Central memory CD8-positive, alpha-beta T cell (primary cell): ENCODE measurements at regions not wholly inside any gene's neighbourhood (a gene's known extent, or its start where the extent isn't known, plus 50 kb on each side); places are given as distances from the start of the nearest gene placed in this dataset.

Source experiments
- ATAC-seq: fragments of 150-1000 bp; cut with Tn5 transposase; replicated peaks from 2 replicates; pipeline ENCODE4 v1.10.0; 2022; ENCODE audit warnings: mild to moderate bottlenecking, moderate FRiP score, moderate number of reproducible peaks; ENCODE audit not compliant: poor library complexity, severe bottlenecking; ENCODE audit errors: extremely low read depth
- DNase-seq, 2 donors: peaks; one replicate each; pipeline ENCODE4 v3.0.0; 2021; ENCODE audit warnings: low spot score in 2 of 2
- H3K27ac Mint-ChIP-seq: one replicate; pipeline ENCODE4 v1.8.0; 2022; ENCODE audit warnings: low read depth, mild to moderate bottlenecking, moderate library complexity, mixed read lengths
- H3K27me3 Mint-ChIP-seq: one replicate; pipeline ENCODE4 v1.8.0; 2022; ENCODE audit warnings: mixed read lengths
- H3K36me3 Mint-ChIP-seq: one replicate; pipeline ENCODE4 v1.8.0; 2022; ENCODE audit warnings: mild to moderate bottlenecking, moderate library complexity, mixed read lengths; ENCODE audit not compliant: insufficient read depth
- H3K4me1 Mint-ChIP-seq: one replicate; pipeline ENCODE4 v1.8.0; 2022; ENCODE audit warnings: mixed read lengths
- H3K4me3 Mint-ChIP-seq: one replicate; pipeline ENCODE4 v1.8.0; 2022; ENCODE audit warnings: mild to moderate bottlenecking, moderate library complexity, mixed read lengths
- H3K9me3 Mint-ChIP-seq: one replicate; pipeline ENCODE4 v1.8.0; 2022; ENCODE audit warnings: mixed read lengths

GRCh38 chr2:139380051-139380450 lies 599.9 kb upstream of the NXPH2 start:
- no peaks in the 10 kb centered on the region for H3K4me1 Mint-ChIP-seq
- H3K27ac Mint-ChIP-seq = no peak overlapping the region
- no peaks in the 10 kb centered on the region for H3K27me3 Mint-ChIP-seq
- no peak overlapping the region for H3K4me3 Mint-ChIP-seq
- H3K36me3 Mint-ChIP-seq = peaks cover 1% of the 10 kb centered on the region
- DNase-seq (no peak), ATAC-seq (no peak)
- H3K9me3 Mint-ChIP-seq = peaks cover 28% of the 10 kb centered on the region

GRCh38 chr2:139378373-139378772 lies 598.2 kb upstream of the NXPH2 start:
- Mint-ChIP-seq H3K4me1 (no peaks in the 10 kb centered on the region), H3K27me3 (no peaks in the 10 kb centered on the region), H3K27ac (no peak overlapping the region), H3K9me3 (peaks cover 28% of the 10 kb centered on the region), H3K4me3 (no peak overlapping the region), H3K36me3 (peaks cover 1% of the 10 kb centered on the region)
- no peak for ATAC-seq
- DNase-seq = no peak

GRCh38 chr2:139374296-139374850 lies 594.2 kb upstream of the NXPH2 start:
- H3K27me3 Mint-ChIP-seq = no peaks in the 10 kb centered on the region
- no peak for ATAC-seq
- no peak overlapping the region for H3K4me3 Mint-ChIP-seq
- peaks cover 16% of the 10 kb centered on the region for H3K9me3 Mint-ChIP-seq
- no peak for DNase-seq
- H3K36me3 Mint-ChIP-seq = no peaks in the 10 kb centered on the region
- no peak overlapping the region for H3K27ac Mint-ChIP-seq
- no peaks in the 10 kb centered on the region for H3K4me1 Mint-ChIP-seq

GRCh38 chr2:139369423-139370409 lies 589.5 kb upstream of the NXPH2 start:
- ATAC-seq = no peak
- Mint-ChIP-seq H3K9me3 (peaks cover 13% of the 10 kb centered on the region), H3K4me1 (no peaks in the 10 kb centered on the region), H3K27me3 (no peaks in the 10 kb centered on the region), H3K36me3 (no peaks in the 10 kb centered on the region), H3K27ac (no peak overlapping the region), H3K4me3 (no peak overlapping the region)
- DNase-seq = no peak

- H3K27me3 Mint-ChIP-seq = no peaks in the 10 kb centered on the region
- ATAC-seq (no peak), DNase-seq (no peak)
- H3K9me3 Mint-ChIP-seq = peaks cover 26% of the 10 kb centered on the region
- no peak overlapping the region for H3K27ac Mint-ChIP-seq
- H3K36me3 Mint-ChIP-seq = peaks cover 2% of the 10 kb centered on the region
- H3K4me1 Mint-ChIP-seq = no peaks in the 10 kb centered on the region
- H3K4me3 Mint-ChIP-seq = no peak overlapping the region
Measured at GRCh38 chr2:139367416-139367815, 587.2 kb upstream of the NXPH2 start.

GRCh38 chr2:139366681-139367080 lies 586.5 kb upstream of the NXPH2 start:
- no peak for DNase-seq
- peaks cover 27% of the 10 kb centered on the region for H3K9me3 Mint-ChIP-seq
- H3K4me3 Mint-ChIP-seq = no peak overlapping the region
- H3K27me3 Mint-ChIP-seq = no peaks in the 10 kb centered on the region
- H3K36me3 Mint-ChIP-seq = peaks cover 2% of the 10 kb centered on the region
- H3K4me1 Mint-ChIP-seq = no peaks in the 10 kb centered on the region
- no peak for ATAC-seq
- H3K27ac Mint-ChIP-seq = no peak overlapping the region

- H3K27me3 Mint-ChIP-seq = no peaks in the 10 kb centered on the region
- ATAC-seq = no peak
- no peak overlapping the region for H3K27ac Mint-ChIP-seq
- H3K9me3 Mint-ChIP-seq = peaks cover 24% of the 10 kb centered on the region
- no peak for DNase-seq
- peaks cover 2% of the 10 kb centered on the region for H3K36me3 Mint-ChIP-seq
- no peaks in the 10 kb centered on the region for H3K4me1 Mint-ChIP-seq
- no peak overlapping the region for H3K4me3 Mint-ChIP-seq
Measured at GRCh38 chr2:139365189-139365588, 585.0 kb upstream of the NXPH2 start.

- Mint-ChIP-seq H3K9me3 (peaks cover 29% of the 10 kb centered on the region), H3K27ac (no peak overlapping the region), H3K27me3 (no peaks in the 10 kb centered on the region), H3K4me3 (no peak overlapping the region), H3K4me1 (no peaks in the 10 kb centered on the region), H3K36me3 (peaks cover 2% of the 10 kb centered on the region)
- DNase-seq (no peak), ATAC-seq (no peak)
Measured at GRCh38 chr2:139360654-139361053, 580.5 kb upstream of the NXPH2 start.

- H3K4me1 Mint-ChIP-seq = no peaks in the 10 kb centered on the region
Measured at GRCh38 chr2:139359818-139360217, 579.6 kb upstream of the NXPH2 start.

GRCh38 chr2:139357972-139358371 lies 577.8 kb upstream of the NXPH2 start:
- H3K36me3 Mint-ChIP-seq = peaks cover 3% of the 10 kb centered on the region
- no peak overlapping the region for H3K27ac Mint-ChIP-seq
- H3K4me3 Mint-ChIP-seq = no peak overlapping the region
- DNase-seq (no peak), ATAC-seq (no peak)
- peaks cover 29% of the 10 kb centered on the region for H3K9me3 Mint-ChIP-seq
- no peaks in the 10 kb centered on the region for H3K4me1 Mint-ChIP-seq
- H3K27me3 Mint-ChIP-seq = no peaks in the 10 kb centered on the region

More at GRCh38 chr2:139359818-139360217, 579.6 kb upstream of the NXPH2 start:
- Mint-ChIP-seq H3K27ac (no peak overlapping the region), H3K27me3 (no peaks in the 10 kb centered on the region), H3K36me3 (peaks cover 2% of the 10 kb centered on the region), H3K9me3 (peaks cover 30% of the 10 kb centered on the region), H3K4me3 (no peak overlapping the region)
- DNase-seq (no peak), ATAC-seq (no peak)

GRCh38 chr2:139354518-139354917 lies 574.3 kb upstream of the NXPH2 start:
- Mint-ChIP-seq H3K4me1 (no peaks in the 10 kb centered on the region), H3K4me3 (no peak overlapping the region), H3K27ac (no peak overlapping the region), H3K9me3 (peaks cover 38% of the 10 kb centered on the region), H3K27me3 (no peaks in the 10 kb centered on the region), H3K36me3 (peaks cover 1% of the 10 kb centered on the region)
- no peak for DNase-seq
- ATAC-seq = no peak

GRCh38 chr2:139353874-139354273 lies 573.7 kb upstream of the NXPH2 start:
- H3K27me3 Mint-ChIP-seq = no peaks in the 10 kb centered on the region
- no peak overlapping the region for H3K27ac Mint-ChIP-seq
- ATAC-seq = no peak
- H3K36me3 Mint-ChIP-seq = peaks cover 1% of the 10 kb centered on the region
- H3K9me3 Mint-ChIP-seq = peaks cover 44% of the 10 kb centered on the region
- DNase-seq = no peak
- H3K4me1 Mint-ChIP-seq = no peaks in the 10 kb centered on the region
- no peak overlapping the region for H3K4me3 Mint-ChIP-seq

GRCh38 chr2:139317259-139317658 lies 537.1 kb upstream of the NXPH2 start:
- ATAC-seq (no peak), DNase-seq (no peak)
- H3K27me3 Mint-ChIP-seq = no peaks in the 10 kb centered on the region
- no peaks in the 10 kb centered on the region for H3K36me3 Mint-ChIP-seq
- H3K9me3 Mint-ChIP-seq = peaks cover 6% of the 10 kb centered on the region
- no peaks in the 10 kb centered on the region for H3K4me1 Mint-ChIP-seq
- H3K27ac Mint-ChIP-seq = no peak overlapping the region
- no peak overlapping the region for H3K4me3 Mint-ChIP-seq
